Fibroblast of pulmonary artery (primary cell): ENCODE measurements at regions not wholly inside any gene's neighbourhood (a gene's known extent, or its start where the extent isn't known, plus 50 kb on each side); places are given as distances from the start of the nearest gene placed in this dataset.
"Not testable (repeated sequence)": the region's sequence is repeated elsewhere in the genome, so short reads cannot be mapped to it uniquely, and the experiment has no call there.

Source experiments
- DNase-seq: peaks from one replicate; pipeline ENCODE4 v3.0.0-alpha.2; 2010; ENCODE audit warnings: low read depth
- H3K4me3 ChIP-seq: replicated peaks from 2 replicates; pipeline ENCODE4 v1.5.1; 2011; ENCODE audit warnings: low read depth, mild to moderate bottlenecking, control low read depth, low read length, moderate library complexity
- TF ChIP-seq, protein P1 (sequence below): IDR thresholded peaks from 2 replicates; pipeline ENCODE4 v1.5.1; 2011; ENCODE audit warnings: mild to moderate bottlenecking, control low read depth, low read length, inconsistent platforms; ENCODE audit errors: missing control alignments

GRCh38 chr2:116804901-116805300, 1009.6 kb upstream of the DDX18 start:
- TF ChIP-seq, protein P1, sequence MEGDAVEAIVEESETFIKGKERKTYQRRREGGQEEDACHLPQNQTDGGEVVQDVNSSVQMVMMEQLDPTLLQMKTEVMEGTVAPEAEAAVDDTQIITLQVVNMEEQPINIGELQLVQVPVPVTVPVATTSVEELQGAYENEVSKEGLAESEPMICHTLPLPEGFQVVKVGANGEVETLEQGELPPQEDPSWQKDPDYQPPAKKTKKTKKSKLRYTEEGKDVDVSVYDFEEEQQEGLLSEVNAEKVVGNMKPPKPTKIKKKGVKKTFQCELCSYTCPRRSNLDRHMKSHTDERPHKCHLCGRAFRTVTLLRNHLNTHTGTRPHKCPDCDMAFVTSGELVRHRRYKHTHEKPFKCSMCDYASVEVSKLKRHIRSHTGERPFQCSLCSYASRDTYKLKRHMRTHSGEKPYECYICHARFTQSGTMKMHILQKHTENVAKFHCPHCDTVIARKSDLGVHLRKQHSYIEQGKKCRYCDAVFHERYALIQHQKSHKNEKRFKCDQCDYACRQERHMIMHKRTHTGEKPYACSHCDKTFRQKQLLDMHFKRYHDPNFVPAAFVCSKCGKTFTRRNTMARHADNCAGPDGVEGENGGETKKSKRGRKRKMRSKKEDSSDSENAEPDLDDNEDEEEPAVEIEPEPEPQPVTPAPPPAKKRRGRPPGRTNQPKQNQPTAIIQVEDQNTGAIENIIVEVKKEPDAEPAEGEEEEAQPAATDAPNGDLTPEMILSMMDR, result no peak
- DNase-seq, result no peak

DNA sequence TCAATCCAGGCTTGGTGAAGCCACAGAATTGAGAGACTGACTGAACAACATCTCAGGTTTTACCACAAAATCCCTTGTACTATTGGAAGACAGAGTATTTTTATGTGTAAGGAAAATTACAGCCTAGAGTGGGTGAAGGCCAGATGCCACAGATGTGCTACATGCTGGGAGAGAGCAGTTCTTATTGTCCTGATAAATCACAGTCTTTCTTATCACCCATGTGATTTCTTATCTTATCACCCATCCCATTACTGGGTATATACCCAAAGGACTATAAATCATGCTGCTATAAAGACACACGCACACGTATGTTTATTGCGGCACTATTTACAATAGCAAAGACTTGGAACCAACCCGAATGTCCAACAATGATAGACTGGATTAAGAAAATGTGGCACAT, 1008.0 kb upstream of the DDX18 start:
- not testable (repeated sequence) for H3K4me3 ChIP-seq, DNase-seq

More at GRCh38 chr2:116804901-116805300, 1009.6 kb upstream of the DDX18 start:
- no peak overlapping the region for H3K4me3 ChIP-seq

GRCh38 chr2:116809109-116809508, 1005.4 kb upstream of the DDX18 start:
- TF ChIP-seq, protein P1, result no peak
- no peak for DNase-seq
- no peak overlapping the region for H3K4me3 ChIP-seq

DNA sequence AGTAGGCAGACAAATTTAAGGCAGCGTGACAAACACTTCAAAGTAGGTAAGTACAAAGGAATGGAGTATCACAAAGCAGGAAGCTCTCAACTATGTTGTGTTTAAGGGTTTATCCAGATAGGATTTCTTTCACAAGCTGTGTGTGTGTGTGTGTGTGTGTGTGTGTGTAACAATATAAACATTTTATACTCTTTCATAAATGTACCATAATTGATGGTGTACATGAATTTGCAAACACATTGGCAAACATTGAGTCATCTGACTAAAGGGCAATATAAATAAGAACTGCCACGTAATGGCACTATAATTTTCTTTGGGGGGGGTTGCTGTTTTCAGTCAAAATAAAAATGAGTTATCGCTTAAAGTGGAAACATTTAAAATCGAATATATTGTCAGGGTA, 1004.4 kb upstream of the DDX18 start:
- DNase-seq, result no peak
- TF ChIP-seq, protein P1, result no peak
- no peak overlapping the region for H3K4me3 ChIP-seq

DNA sequence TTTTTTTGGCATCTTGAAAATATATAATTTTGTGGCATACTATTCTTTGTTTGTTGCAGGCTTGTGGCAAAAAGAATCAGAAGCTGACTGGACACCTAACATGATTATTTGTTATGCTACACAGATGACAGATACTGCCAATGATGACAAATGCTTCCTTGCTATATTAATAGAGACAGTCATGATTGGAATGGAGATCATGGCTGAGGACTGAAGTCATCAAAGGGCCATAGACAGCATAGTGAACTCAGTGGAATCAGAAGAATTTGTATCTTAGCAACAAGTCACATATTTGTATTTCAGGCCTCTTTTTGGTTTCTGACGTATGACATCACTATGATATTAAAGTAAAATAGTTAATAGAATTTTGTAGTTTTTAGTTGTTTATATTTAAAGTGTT, 1003.8 kb upstream of the DDX18 start:
- TF ChIP-seq, protein P1, result no peak
- no peak for DNase-seq
- H3K4me3 ChIP-seq, result no peak overlapping the region

- TF ChIP-seq, protein P1, result peak; percentile 9
- no peak overlapping the region for H3K4me3 ChIP-seq
- no peak for DNase-seq
Measured at GRCh38 chr2:116819355-116819754, 995.1 kb upstream of the DDX18 start.

DNA sequence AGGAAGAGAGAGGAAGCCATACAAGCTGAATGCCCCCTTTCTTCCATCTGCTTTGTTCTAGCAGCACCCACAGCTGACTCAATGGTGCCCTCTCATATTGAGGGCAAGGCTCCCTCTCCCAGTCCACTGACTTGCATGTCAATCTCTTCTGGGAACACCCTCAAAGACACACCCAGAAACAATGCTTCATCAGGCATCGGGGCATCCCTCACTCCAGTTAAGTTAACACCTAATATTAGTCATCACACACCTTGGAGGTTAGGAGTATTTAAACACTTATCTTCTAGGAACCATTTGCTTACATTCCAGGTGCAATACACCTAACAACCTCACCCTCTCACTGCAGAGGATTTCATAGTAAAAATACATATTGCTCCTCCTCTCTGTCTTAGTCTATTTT, 993.5 kb upstream of the DDX18 start:
- no peak overlapping the region for H3K4me3 ChIP-seq
- no peak for DNase-seq
- TF ChIP-seq, protein P1, result no peak

GRCh38 chr2:116829543-116829942, 984.9 kb upstream of the DDX18 start:
- not testable (repeated sequence) for H3K4me3 ChIP-seq, DNase-seq
